DOHH2 (cell line): ENCODE measurements at regions not wholly inside any gene's neighbourhood (a gene's known extent, or its start where the extent isn't known, plus 50 kb on each side); places are given as distances from the start of the nearest gene placed in this dataset.

Source experiments
- EZH2phosphoT487 ChIP-seq: fragments of 200-600 bp; sonication (generic); IDR thresholded peaks from 2 replicates; pipeline ENCODE4 v1.6.1; 2017; ENCODE audit warnings: borderline replicate concordance, mild to moderate bottlenecking, antibody characterized with exemption, low read length, moderate library complexity, mixed read lengths
- TF ChIP-seq, protein P1 (sequence below): fragments of 200-600 bp; sonication (generic); IDR thresholded peaks from one replicate; pipeline ENCODE4 v1.5.1; 2014; ENCODE audit warnings: antibody characterized with exemption, mild to moderate bottlenecking, low read depth, low read length; ENCODE audit not compliant: poor library complexity, severe bottlenecking

DNA sequence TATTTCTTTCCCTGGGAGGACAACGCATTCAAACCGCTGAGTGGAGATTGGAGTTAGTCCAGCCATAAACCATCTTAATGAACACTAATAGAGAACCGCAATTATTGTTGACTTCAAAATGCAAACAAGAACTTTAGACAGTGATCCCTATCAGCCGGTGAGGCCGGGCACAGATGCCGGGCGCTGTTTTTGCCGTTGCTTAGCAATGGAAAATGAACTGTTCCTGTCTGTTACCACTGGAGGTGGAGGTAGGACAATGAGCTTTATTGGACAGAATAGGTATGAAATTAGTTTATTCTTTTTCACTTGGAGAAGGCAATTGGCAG, 216.8 kb downstream of the TTC8 start:
- TF ChIP-seq, protein P1, sequence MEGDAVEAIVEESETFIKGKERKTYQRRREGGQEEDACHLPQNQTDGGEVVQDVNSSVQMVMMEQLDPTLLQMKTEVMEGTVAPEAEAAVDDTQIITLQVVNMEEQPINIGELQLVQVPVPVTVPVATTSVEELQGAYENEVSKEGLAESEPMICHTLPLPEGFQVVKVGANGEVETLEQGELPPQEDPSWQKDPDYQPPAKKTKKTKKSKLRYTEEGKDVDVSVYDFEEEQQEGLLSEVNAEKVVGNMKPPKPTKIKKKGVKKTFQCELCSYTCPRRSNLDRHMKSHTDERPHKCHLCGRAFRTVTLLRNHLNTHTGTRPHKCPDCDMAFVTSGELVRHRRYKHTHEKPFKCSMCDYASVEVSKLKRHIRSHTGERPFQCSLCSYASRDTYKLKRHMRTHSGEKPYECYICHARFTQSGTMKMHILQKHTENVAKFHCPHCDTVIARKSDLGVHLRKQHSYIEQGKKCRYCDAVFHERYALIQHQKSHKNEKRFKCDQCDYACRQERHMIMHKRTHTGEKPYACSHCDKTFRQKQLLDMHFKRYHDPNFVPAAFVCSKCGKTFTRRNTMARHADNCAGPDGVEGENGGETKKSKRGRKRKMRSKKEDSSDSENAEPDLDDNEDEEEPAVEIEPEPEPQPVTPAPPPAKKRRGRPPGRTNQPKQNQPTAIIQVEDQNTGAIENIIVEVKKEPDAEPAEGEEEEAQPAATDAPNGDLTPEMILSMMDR: no peak
- no peak for TF ChIP-seq EZH2phosphoT487
